Astrocyte (in vitro differentiated cells and primary cell): ENCODE measurements at regions not wholly inside any gene's neighbourhood (a gene's known extent, or its start where the extent isn't known, plus 50 kb on each side); places are given as distances from the start of the nearest gene placed in this dataset.

Source experiments
- EZH2 ChIP-seq: IDR thresholded peaks from 2 replicates; pipeline ENCODE4 v1.6.1; 2012; ENCODE audit warnings: mild to moderate bottlenecking, low read length, inconsistent platforms; ENCODE audit not compliant: insufficient read depth
- TF ChIP-seq, protein P1 (sequence below): IDR thresholded peaks from 2 replicates; pipeline ENCODE4 v1.5.1; 2011; ENCODE audit warnings: low read depth, mild to moderate bottlenecking, inconsistent platforms, low read length, moderate library complexity; ENCODE audit not compliant: insufficient read depth

DNA sequence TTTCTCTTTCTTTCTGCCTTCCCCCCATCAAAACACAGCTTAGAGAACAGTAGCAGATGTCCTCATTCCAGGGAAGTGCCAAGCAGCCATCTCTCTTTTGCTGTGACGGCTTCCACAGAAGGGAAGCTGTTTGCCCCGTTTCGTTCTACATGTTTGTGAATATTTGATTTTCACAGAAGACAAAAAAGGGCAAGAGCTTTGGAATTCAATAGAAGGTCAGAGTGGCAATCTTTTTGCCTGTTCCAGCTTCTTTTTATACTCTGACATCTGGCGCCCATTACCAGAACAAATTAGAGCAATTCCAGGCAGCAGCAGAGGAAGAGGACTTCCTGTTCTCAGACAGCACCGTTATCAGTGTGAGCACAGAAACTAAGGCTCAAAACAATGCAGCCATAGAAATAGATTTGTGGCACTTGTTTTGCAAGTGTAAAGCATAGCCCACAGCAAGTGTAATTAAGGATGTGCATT is 79.0 kb upstream of the CDH19 start:
- TF ChIP-seq, protein P1, sequence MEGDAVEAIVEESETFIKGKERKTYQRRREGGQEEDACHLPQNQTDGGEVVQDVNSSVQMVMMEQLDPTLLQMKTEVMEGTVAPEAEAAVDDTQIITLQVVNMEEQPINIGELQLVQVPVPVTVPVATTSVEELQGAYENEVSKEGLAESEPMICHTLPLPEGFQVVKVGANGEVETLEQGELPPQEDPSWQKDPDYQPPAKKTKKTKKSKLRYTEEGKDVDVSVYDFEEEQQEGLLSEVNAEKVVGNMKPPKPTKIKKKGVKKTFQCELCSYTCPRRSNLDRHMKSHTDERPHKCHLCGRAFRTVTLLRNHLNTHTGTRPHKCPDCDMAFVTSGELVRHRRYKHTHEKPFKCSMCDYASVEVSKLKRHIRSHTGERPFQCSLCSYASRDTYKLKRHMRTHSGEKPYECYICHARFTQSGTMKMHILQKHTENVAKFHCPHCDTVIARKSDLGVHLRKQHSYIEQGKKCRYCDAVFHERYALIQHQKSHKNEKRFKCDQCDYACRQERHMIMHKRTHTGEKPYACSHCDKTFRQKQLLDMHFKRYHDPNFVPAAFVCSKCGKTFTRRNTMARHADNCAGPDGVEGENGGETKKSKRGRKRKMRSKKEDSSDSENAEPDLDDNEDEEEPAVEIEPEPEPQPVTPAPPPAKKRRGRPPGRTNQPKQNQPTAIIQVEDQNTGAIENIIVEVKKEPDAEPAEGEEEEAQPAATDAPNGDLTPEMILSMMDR = no peak
- TF ChIP-seq EZH2 = no peak
